GM21447 (cell line): ENCODE measurements at regions not wholly inside any gene's neighbourhood (a gene's known extent, or its start where the extent isn't known, plus 50 kb on each side); places are given as distances from the start of the nearest gene placed in this dataset.
"Not testable (repeated sequence)": the region's sequence is repeated elsewhere in the genome, so short reads cannot be mapped to it uniquely, and the experiment has no call there.

Experiments used
- ATAC-seq: cut with Tn5 transposase; IDR thresholded peaks from one replicate; pipeline ENCODE4 v1.9.1; 2021; ENCODE audit not compliant: unreplicated experiment

DNA sequence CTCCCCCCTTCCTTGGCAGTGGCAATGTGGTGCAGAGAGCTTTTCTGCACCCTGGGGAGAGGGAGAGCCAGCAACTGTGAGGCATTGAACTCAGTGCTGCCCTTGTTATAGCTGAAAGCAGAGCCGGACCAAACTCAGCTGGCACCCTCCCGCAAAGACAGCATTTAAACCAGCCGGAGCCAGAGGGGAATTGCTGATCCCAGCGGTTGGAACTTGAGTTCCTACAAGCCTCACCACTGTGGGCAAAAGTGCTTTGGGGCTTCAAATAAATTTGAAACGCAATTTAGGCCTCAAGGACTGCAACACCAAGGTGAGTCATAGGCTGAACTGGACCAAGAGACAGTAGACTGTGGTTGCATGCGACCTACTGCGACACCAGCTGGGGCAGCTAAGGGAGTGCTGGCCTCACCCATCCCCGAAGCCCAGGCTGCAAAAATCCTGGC, 207.6 kb upstream of the CDKN2B start:
- ATAC-seq, result no peak

DNA sequence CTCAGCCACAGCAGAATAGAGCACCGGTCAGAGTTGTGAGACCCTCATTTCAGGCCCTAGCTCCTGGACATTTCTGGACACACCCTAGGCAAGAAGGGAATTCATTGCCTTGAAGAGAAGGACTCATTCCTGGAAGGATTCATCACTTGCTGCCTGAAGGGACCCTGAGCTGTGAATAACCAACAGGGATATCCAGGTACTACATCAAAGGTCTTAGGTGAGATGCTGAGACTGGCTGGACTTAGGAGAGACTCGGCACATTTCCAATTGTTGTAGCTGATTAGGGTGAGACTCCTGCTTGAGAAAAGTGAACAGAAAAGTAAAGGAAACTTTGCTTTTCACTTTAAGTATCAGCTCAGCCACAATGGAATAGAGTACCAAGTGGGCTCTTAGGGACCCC, 208.1 kb upstream of the CDKN2B start:
- no peak for ATAC-seq

DNA sequence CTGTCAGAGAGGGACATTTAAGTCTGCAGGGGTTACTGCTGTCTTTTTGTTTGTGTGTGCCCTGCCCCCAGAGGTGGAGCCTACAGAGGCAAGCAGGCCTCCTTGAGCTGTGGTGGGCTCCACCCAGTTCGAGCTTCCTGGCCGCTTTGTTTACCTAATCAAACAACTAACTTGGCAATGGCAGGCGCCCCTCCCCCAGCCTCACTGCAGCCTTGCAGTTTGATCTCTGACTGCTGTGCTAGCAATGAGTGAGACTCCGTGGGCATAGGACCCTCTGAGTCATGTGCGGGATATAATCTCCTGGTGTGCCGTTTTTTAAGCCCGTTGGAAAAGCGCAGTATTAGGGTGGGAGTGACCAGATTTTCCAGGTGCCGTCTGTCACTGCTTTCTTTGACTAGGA, 216.8 kb upstream of the CDKN2B start:
- not testable (repeated sequence) for ATAC-seq

DNA sequence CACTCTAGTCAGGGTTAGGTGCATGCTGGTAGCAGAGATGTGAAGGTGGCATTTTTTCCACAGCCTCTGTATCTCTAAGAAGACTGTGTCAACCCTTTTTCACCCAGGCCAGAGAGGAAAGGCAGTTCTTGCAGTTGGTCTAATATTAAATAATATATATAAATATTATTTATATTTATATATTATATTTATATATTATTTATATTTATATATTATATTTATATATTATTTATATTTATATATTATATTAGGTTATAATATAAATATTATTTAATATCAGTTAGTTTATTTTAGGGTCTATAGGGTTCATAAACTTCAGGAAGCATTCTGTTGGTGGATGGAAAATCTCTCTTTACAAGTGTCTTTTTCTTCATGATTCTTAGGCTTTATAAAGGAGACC, 218.6 kb upstream of the DMRTA1 start:
- no peak for ATAC-seq

DNA sequence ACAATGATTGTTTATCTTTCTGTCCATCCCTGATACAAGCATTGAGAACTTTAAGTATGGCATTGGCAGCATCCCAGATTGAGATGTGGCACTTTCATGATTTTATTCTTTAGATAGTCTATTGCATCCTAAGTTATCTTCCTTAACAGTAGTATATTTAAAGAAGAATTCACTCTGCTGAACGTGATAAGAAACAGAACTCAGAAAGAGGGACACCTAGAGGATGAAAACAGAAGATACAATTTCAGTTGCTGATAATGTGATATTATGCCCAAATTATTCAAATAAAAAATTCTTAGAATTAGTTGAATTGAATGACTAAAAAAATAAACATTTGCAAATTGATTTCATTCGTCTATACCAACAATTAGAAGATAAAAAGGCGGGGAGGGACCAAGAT, 218.1 kb upstream of the DMRTA1 start:
- ATAC-seq, result no peak

DNA sequence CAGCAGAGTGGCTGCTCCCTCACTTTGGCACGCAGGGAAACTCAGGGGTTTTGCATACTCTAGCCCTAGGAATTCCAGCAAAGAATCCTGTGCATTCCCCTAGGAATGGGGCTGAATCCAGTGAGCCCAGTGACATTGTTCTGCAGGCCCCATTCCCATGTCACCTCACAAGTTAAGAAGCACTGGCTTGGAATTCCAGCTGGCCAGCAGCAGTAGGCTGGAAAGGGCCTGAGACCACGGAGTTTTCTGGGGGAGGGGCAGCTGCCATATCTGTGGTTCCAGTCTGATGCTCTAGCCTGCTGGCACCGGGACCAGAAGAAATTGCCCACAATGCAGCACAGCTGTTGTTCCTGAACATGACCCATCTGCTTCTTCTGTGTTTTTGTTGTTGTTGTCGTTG, 217.6 kb upstream of the DMRTA1 start:
- no peak for ATAC-seq

DNA sequence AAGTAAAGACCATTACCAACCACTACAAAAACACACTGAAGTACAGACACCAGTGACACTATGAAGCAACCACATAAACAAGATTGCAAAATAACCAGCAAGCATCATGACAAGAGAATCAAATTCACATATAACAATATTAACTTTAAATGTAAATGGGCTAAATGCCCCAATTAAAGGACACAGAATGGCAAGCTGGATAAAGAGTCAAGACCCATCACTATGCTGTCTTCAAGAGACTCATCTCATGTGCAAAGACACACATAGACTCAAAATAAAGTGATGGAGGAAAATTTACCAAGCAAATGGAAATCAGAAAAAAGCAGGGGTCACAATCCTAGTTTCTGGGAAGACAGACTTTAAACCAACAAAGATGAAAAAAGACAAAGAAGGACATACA, 215.3 kb upstream of the DMRTA1 start:
- ATAC-seq, result not testable (repeated sequence)

DNA sequence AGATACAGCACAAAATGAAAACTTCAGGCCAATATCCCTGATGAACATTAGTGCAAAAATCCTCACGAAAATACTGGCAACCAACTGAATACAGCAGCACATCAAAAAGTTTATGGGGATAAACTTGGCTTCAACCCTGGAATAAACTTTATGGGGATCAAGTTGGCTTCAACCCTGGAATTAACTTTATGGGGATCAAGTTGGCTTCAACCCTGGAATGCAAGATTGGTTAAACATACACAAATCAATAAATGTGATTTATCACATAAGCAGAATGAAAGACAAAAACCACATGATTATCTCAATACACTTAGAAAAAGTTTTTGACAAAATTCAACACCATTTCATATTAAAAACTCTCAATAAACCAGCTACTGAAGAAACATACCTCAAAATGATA, 213.7 kb upstream of the DMRTA1 start:
- ATAC-seq, result no peak

DNA sequence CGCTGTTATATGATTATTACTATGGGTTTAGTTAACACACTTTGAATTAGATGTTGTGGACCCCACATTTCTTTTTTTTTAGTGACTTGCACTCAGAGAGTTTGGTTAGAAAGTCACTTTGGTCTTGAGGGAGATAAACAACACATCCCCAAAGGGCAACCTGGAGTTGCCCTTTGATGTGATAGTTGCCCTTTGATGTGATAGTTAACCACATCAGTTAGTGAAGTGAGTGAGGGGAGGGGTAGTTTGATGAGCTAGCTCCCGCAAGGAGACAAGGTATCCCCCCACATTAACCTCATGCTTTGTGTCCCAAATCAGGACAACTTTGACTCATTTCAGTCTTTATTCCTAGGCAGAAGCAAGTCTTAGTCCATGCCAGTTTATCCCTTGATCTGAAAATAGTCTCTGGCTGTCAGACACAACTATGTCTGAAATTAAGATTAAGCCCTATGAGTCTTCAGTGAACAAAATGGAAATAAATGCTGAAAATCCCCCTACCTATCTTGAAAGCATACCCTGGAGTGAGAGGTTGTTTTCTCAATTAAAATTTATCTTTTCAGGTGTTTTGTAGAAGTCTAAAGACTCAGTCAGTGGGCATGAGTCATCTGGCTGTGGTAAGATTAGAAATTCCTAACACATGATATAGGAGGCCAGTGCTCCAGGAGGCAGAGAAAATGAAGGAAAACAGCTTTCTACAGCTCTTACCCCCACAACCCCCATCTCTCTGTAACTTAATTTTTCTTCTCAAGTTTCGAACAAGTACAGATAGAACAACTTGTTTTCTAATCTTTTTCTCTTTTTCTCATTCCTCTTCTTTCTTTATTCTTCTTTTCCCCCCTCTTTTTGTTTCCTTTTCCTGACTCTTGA, 208.9 kb upstream of the DMRTA1 start:
- ATAC-seq, result no peak

DNA sequence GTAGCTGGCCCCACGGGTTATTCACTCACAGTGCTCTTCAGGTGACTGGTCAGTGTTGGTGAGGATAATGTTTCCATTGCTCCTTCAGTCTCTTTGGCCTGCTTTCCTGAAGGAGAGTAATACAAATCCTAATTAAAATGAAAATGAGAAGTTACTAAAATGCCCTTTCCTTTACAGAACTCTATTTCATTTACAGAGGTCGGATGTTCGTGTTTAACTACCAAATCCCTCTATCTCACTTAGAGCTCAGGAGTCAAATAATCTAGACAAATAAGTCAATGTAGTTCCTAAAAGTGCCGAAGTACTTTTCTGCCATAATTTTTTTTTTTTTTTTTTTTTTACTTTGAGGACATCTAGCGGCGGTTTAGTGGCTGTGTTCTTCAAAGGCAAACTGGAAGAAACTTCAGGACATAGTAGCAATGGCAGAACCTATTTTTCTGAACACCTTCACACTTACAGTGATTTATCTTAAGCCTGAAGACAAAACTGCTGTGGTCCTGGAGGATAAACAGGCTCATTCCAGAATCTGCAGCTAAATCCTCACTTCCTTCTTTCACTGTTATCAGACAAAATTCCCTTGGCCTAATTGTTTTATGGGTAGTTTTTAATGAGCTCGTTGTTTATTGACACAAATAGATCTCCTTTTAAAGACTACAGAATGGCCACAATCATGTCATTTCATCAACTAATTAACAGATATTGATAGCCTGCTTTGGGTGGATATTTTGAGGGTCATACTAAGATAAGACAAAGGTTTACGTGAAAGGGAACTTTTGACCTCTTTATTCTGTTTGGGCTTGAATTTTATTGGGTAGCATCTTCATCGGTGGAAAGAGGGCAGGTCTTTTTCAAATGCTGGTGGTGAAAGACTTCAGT, 207.6 kb upstream of the DMRTA1 start:
- no peak for ATAC-seq

DNA sequence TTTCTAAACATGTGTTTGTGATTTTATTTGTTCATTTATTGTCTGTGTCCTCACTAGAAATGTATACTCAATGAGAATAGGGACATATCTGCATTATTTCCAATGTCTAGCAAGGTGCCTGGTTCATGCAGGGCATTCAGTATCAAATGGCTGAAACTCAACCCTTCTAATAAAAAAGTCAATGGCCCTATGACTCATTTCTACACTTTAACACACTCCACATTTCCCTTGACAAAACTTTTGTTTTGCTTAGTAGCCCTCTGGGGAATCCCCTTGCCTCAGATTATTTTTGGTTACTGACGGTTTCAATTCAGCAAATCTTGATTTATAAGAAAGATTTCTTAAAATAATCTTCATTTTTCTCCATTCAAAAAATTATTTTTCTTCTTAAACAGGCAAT, 206.0 kb upstream of the DMRTA1 start:
- ATAC-seq, result peak; percentile 78

DNA sequence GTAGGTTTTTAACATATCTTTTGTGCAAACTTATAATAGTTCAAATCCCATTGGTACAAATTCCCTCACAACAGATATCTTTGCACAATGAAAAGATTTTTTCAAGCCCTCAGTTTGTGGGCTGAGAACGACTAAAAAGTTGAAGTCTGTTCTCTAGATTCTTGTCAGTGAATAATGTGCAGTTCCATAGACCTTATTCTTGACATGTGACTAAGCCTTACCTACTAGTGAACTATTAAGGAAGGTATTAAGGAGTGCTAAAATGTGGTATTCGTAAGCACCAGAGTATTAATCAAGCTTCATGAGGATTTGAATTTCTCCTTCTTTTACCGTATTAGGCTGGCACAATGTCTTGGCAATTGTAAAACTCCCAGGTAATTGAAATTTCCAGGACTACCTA, 205.6 kb upstream of the DMRTA1 start:
- ATAC-seq, result no peak

DNA sequence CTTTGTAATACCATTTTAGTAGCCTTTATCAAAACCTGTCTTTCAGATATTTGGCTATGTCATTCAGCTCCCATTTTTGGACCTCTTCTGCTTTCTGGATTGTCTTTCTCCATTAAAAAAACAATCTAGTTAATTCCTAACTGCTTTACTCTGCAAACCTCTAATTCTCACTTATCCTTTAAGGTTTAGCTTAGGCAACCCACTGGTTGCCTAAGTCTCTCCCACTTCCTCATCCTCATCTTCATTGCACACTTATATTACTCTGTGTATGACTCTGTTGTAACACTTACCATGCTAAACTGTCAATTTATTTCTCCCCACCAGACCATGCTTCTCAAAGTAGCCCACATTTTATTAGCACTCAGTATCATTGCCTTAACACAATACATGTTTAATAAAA, 205.0 kb upstream of the DMRTA1 start:
- ATAC-seq, result no peak

DNA sequence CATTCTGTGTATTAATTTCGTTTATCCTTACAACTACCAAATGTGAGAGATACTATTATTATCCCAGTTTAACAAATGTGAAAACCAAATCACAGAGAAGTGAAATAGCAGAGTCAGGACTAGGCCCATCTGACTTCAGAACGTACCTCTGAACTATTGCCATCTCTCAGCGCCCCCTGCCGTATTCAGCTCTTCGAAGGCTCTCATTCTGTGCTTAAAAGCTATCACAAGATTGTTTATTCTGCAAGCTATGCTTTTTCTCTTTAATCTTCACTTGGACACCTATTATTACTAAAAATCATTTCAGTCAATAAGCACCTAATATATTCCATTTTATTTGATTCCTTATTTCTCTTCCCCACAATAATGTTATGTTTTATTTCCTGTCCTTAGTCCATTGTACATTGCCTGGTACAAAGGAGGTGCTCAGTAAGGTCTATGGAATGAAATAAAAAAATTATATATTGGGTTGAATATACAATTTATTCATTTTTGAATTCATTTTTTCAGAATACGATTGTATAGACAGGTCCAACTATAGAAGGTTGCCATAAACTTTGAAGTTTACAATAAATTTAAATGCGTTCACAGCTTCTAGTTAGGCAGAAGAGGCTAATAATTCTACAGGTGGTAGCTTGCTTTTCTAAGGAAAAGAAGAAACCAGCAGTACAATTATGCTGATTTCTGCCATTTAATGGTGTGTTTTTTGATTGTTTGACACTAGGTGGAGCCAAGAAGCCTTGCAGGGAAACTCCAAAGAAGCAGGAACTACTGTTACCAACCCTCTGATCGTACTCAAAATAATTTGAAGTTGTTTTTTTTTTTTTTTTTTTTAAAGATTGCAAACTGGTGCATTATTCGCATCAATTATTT, 202.2 kb upstream of the DMRTA1 start:
- no peak for ATAC-seq

DNA sequence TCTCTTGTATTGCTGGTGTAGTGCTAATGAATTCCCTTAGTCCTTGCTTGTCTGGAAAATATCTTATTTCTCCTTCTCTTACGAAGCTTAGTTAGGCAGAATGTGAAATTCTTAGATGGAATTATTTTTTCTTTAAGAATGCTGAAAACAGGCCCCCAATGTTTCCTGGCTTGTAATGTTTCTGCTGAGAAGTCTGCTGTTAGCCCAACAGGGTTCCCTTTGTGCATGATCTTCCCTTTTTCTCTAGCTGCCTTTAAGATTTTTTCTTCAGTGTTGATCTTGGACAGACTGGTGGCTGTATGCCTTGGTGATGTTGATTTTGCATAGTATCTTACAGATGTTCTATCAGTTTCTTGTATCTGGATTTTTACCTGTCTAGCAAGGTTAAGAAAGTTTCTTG, 191.3 kb upstream of the DMRTA1 start:
- ATAC-seq, result no peak

DNA sequence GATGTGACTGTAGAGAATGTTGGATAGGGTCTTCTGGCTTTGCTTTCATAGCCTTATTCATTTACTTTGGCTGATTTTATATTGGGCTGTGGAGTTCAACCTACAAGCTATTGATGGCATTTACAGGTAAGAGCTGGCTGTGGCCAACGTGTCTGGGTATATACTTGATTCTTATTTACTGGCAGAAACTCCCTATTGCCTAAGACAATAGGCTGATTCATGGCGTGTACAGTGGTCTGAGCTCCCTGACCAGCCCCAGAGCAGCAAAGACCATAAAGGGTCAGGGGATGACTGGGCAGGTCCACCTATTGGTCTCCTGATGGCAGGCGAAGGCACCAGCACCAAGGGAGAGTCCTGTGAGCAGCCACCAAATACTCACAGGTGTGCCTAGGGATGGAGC, 190.2 kb upstream of the DMRTA1 start:
- no peak for ATAC-seq

DNA sequence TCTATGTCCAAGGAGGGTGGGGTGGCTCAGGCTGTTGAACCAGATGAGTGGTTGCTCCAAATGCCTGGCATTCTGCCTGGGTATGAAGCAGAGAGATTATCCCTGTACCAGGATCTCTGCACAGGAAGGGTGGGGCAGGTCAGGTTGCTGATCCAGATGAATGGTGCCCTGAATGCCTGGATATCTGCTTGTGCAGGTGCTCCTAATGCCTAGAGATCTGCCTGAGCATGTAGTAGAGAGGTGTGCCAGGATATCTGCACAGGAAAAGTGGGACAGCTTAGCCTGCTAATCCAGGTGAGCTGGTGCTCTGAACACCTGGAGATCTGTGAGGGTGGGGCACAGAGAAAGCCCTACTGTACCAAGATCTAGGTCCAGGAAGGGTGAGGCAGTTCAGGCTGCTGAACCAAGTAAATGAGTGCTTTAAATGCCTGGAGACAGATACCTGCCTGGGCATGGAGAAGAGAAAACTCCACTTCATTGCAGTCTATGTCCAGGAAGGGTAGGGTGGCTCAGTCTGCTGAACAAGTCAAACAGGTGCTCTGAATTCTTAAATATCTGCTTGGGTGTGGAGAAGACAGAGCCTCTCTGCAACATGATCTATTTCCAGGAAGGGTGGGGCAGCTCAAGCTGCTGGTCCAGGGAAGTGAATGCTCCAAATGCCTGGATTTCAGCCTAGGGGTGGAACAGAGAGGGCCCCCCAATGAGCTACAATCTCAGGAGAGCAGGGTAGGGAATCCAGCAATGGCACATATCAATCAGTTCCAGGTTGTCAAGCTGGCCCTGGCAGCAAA, 189.4 kb upstream of the DMRTA1 start:
- no peak for ATAC-seq

DNA sequence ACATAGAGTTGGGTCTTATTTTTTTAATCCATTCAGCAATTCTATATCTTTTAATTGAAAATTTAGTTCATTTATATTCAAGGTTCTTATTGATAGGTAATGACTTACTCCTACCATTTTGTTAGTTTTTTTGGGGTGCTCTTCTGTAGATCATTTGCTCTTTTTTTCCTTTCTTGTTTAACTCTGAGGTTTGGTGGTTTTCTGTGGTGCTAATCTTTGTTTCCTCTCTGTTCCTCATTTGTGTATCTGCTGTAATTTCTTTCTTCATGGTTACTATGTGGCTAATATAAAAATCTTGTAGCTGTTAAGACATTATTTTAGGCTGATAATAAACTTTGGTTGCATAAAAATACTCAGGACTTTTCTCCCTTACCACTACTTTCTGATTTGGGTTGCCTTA, 181.6 kb upstream of the DMRTA1 start:
- ATAC-seq, result no peak

DNA sequence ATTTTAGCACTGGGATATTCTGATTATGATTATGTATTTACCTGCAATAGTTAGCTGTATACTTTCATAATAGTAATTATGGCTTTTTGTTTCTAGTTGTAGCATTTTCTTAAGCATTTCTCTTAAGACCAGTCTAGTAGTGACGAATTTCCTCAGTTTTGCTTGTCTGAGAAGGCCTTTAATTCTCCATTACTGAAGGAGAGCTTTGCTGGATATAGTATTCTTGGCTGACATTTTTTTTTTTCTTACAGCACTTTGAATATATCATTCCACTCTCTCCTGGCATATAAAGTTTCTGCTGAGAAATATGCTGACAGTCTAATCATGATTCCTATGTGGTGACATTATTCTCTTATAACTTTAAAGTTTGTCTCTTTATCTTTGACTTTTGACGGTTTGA, 181.1 kb upstream of the DMRTA1 start:
- no peak for ATAC-seq

DNA sequence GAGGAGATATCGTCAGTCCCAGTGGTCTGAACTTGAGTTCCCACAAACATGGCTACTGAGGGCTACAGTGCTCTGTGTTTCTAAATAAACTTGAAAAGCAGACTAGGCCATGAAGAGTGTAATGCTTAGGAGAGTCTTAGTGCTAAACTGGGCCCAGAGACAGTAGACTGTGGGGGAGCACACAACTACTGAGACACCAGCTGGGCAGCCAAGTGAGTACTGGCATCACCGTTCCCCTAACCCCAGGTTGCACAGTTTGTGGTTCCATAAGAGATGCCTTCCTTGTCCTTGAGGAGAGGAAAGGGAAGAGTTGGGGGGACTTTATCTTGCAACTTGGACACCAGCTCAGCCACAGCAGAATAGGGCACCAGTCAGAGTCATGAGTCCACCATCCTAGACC, 172.1 kb upstream of the DMRTA1 start:
- no peak for ATAC-seq
